GM19351 (cell line): ENCODE measurements at regions not wholly inside any gene's neighbourhood (a gene's known extent, or its start where the extent isn't known, plus 50 kb on each side); places are given as distances from the start of the nearest gene placed in this dataset.

Experiments used
- ATAC-seq: cut with Tn5 transposase; IDR thresholded peaks from one replicate; pipeline ENCODE4 v1.9.1; 2021; ENCODE audit warnings: mild to moderate bottlenecking, moderate library complexity; ENCODE audit not compliant: unreplicated experiment

GRCh38 chr12:84605983-84606382, 306.6 kb downstream of the SLC6A15 start:
- ATAC-seq = no peak

- no peak for ATAC-seq
These were observed 308.0 kb downstream of the SLC6A15 start for GRCh38 chr12:84604551-84604950.

GRCh38 chr12:84603484-84604248, 308.9 kb downstream of the SLC6A15 start:
- ATAC-seq = no peak

GRCh38 chr12:84601483-84601882, 311.1 kb downstream of the SLC6A15 start:
- ATAC-seq = no peak

- no peak for ATAC-seq
These were observed 313.1 kb downstream of the SLC6A15 start for GRCh38 chr12:84599539-84599938.

GRCh38 chr12:84596266-84596665, 316.3 kb downstream of the SLC6A15 start:
- no peak for ATAC-seq

GRCh38 chr12:84594157-84594556, 318.4 kb downstream of the SLC6A15 start:
- no peak for ATAC-seq

GRCh38 chr12:84585776-84586395, 326.7 kb downstream of the SLC6A15 start:
- ATAC-seq = no peak

- no peak for ATAC-seq
These were observed 340.4 kb downstream of the SLC6A15 start for GRCh38 chr12:84572196-84572595.

- ATAC-seq = no peak
These were observed 350.3 kb downstream of the SLC6A15 start for GRCh38 chr12:84562331-84562730.

- no peak for ATAC-seq
These were observed 351.2 kb downstream of the SLC6A15 start for GRCh38 chr12:84561351-84561750.

- ATAC-seq = no peak
These were observed 358.3 kb downstream of the SLC6A15 start for GRCh38 chr12:84554199-84554723.

- no peak for ATAC-seq
These were observed 359.1 kb downstream of the SLC6A15 start for GRCh38 chr12:84553331-84554117.

GRCh38 chr12:84551373-84551772, 361.2 kb downstream of the SLC6A15 start:
- no peak for ATAC-seq

GRCh38 chr12:84550518-84550917, 362.1 kb downstream of the SLC6A15 start:
- ATAC-seq = no peak

GRCh38 chr12:84542289-84542688, 370.3 kb downstream of the SLC6A15 start:
- no peak for ATAC-seq

- no peak for ATAC-seq
These were observed 374.9 kb downstream of the SLC6A15 start for GRCh38 chr12:84537666-84538065.

- ATAC-seq = no peak
These were observed 399.8 kb downstream of the SLC6A15 start for GRCh38 chr12:84512751-84513150.

- no peak for ATAC-seq
These were observed 403.7 kb downstream of the SLC6A15 start for GRCh38 chr12:84508851-84509260.

- ATAC-seq = peak; percentile 81
These were observed 404.4 kb downstream of the SLC6A15 start for GRCh38 chr12:84507956-84508850.
